LoVo (cell line): ENCODE measurements at regions not wholly inside any gene's neighbourhood (a gene's known extent, or its start where the extent isn't known, plus 50 kb on each side); places are given as distances from the start of the nearest gene placed in this dataset.

ENCODE experiments used
- DNase-seq: peaks from one replicate; pipeline ENCODE4 v3.0.0-alpha.2; 2016; ENCODE audit warnings: low spot score

GRCh38 chr20:24738981-24739633 is 210.0 kb upstream of the CST7 start:
- DNase-seq, result no peak

- DNase-seq, result no peak
Observed at GRCh38 chr20:24739746-24740145, 209.3 kb upstream of the CST7 start.

GRCh38 chr20:24741493-24742072 is 207.5 kb upstream of the CST7 start:
- no peak for DNase-seq

- DNase-seq, result no peak
Observed at GRCh38 chr20:24742436-24742835, 206.6 kb upstream of the CST7 start.

- DNase-seq, result no peak
Observed at GRCh38 chr20:24742989-24743388, 206.1 kb upstream of the CST7 start.

GRCh38 chr20:24743641-24744040 is 205.4 kb upstream of the CST7 start:
- DNase-seq, result no peak

- DNase-seq, result no peak
Observed at GRCh38 chr20:24744747-24745146, 204.3 kb upstream of the CST7 start.

GRCh38 chr20:24745206-24745605 is 203.9 kb upstream of the CST7 start:
- no peak for DNase-seq

- DNase-seq, result no peak
Observed at GRCh38 chr20:24745617-24746350, 203.3 kb upstream of the CST7 start.

- peak; percentile 93 for DNase-seq
Observed at GRCh38 chr20:24746351-24746685, 202.8 kb upstream of the CST7 start.

GRCh38 chr20:24747010-24747712 is 201.9 kb upstream of the CST7 start:
- no peak for DNase-seq

- no peak for DNase-seq
Observed at GRCh38 chr20:24747881-24748595, 201.0 kb upstream of the CST7 start.

- no peak for DNase-seq
Observed at GRCh38 chr20:24751551-24751950, 197.5 kb upstream of the CST7 start.

- DNase-seq, result no peak
Observed at GRCh38 chr20:24752612-24753011, 196.5 kb upstream of the CST7 start.

GRCh38 chr20:24753130-24753529 is 195.9 kb upstream of the CST7 start:
- DNase-seq, result no peak

- DNase-seq, result no peak
Observed at GRCh38 chr20:24754691-24755090, 194.4 kb upstream of the CST7 start.

GRCh38 chr20:24755411-24755922 is 193.6 kb upstream of the CST7 start:
- no peak for DNase-seq

GRCh38 chr20:24756292-24757025 is 192.6 kb upstream of the CST7 start:
- no peak for DNase-seq

GRCh38 chr20:24761220-24762065 is 187.6 kb upstream of the CST7 start:
- no peak for DNase-seq

GRCh38 chr20:24762371-24762770 is 186.7 kb upstream of the CST7 start:
- DNase-seq, result no peak
